GM18909 (cell line): ENCODE measurements at regions not wholly inside any gene's neighbourhood (a gene's known extent, or its start where the extent isn't known, plus 50 kb on each side); places are given as distances from the start of the nearest gene placed in this dataset.

Source experiments
- ATAC-seq: cut with Tn5 transposase; IDR thresholded peaks from one replicate; pipeline ENCODE4 v1.9.1; 2021; ENCODE audit warnings: mild to moderate bottlenecking; ENCODE audit not compliant: unreplicated experiment, poor library complexity

DNA sequence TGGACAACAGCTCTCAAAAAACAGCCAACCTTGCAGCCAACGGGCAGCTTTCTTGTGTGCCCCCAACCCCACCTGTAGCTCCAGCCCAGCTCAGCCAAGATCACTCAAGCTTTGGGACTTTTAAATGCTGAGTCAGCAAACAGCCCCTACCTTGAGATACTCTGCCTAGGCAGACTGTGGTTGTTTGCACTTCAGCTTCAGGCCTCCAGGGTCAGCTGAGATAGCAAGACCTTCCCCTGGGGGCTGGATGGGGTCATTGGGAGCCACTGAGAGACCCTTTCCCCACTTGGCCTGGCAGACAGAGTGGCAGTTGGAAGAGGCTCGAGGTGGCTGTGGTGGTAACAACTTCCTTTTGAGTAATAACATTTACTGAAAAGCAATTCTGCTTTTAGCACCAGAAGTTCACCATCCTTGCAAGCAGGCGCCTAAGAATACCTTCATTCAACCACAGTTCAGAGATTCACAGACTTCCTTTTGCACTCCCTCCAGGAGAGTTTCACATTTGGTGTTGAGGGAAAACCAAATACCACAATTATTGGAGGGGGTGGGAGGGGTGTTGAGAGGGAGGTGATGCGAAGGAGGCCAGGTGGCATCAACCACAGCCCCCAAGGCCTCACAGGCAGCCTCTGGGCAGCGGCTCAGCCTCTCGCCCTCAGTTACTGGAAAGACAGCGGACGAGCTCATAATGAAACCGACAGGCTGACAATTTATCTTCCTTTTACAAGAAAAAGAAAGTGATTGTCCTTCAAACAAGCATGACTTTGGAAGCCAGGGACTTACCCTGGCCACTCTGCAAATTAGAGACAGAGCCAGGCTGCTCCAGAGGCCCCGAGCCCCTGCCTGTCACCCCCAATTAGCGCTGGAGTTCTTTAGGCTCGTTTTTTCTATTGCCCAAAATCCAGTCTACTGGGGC is 148.1 kb downstream of the CEBPB start:
- peak; percentile 74 for ATAC-seq

DNA sequence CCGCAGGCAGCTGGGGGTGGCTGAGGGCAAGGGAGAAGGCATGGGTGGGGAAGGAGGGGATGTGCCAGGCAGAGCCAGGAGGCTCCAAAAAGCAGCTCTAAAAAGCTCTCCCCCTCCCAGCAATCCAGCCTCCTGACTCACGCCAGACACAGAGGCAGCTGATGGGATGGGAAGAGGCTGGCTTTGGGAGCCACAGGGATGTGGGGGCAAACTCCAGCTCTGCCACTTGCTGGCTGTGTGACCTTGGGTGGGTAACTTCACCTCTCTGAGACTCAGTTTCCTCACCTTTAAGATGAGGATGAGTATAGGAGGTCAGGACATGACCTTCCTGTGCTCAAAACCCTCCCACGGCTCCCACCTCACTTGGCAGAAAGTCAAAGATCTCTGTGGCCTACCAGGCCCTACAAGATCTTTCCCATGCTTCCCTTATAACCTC is 148.9 kb downstream of the CEBPB start:
- no peak for ATAC-seq

DNA sequence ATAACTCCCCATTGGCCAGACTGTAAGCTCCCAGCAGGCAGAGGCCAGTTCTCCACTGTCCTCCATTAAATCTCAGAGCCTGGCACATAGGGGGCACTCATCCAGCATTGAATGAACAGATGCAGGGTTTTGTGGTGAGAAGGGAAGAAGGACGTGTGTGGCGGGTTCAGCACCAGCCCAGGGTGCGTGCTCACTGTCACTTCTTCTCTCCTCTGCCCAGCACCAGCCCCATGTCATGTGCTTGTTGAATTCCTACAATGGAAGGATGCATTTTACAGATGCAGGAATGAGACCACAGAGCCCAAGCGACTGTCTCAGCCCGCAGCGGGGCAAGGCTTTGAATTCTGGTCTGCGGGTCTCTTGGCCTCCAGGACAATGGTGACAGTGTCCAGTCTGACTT is 149.9 kb downstream of the CEBPB start:
- no peak for ATAC-seq

DNA sequence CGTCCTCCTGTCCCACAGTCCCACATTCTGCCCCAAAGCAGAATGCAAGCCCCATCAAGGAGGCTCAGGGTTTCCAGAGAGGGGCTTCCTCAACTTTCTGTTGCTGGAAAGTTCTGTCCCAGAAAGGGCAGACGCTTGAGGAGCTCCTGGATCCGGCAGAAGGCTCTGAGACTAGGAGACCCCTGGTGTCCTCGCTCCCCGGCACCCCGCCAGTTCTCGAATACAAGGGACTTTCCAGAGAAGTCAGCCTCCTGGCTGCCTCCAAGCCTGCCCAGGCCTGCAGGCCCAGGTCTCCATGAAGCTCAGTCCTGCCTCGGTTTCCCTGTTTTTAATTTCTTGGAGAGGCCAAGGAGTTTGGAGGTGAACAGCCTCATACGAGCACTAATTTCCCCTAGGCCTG is 150.4 kb downstream of the CEBPB start:
- ATAC-seq = no peak

DNA sequence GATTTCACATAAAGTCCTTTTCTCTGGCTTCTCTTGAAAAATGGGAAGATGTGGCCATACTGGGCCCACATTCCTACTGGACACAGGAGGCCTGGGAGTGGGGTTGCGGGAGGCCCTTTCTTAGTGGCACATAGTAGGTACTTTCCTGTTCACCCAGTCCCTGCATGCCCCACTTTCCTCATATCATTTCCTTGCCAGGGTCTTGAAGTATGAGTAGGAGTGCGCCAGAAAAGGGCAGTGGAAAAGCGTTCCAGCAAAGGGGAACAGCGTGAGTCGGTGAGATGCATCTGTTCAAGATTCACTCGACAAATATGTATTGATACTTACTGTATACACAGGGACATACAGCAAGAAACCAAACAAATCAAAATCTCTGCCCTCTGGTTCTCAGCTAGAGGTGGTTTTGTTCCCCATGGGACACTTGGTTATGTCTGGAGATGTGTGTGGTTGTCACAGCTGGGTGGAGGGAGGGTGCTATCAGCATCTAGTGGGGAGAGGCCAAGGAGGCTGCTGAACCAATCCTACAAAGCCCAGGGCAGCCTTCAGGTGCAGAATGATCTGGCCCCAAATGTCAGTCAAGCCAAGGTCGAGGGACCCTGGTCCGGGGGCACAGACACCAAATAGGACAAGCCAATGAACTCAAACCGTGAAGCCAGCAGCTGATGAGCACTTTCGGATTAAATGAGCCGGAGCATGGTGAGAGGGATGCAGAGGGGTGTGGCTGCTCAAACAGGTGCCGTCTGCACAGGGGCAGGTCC is 151.4 kb downstream of the CEBPB start:
- ATAC-seq = no peak

DNA sequence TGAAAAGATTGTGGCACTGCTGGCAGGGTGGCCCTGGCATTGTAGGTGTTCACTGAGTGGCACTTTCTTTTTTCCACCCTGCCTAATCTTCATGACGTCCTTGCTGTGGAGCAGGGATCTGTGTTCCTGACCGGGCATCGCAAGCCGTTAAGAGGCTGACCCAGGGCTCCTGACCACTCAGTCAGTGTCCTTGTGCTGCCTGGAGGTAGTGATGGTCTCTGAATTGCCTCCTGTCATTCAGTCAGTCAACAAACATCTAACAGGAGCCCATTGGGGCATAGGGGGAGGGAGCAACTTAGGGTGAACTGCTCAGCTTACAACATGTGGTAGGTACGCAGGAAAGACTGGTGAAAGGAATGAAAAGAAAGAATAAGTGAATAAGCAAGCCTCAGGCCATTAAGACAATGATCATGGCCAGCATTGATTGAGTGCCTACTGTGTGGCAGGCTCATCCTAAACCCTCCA is 152.0 kb downstream of the CEBPB start:
- no peak for ATAC-seq

DNA sequence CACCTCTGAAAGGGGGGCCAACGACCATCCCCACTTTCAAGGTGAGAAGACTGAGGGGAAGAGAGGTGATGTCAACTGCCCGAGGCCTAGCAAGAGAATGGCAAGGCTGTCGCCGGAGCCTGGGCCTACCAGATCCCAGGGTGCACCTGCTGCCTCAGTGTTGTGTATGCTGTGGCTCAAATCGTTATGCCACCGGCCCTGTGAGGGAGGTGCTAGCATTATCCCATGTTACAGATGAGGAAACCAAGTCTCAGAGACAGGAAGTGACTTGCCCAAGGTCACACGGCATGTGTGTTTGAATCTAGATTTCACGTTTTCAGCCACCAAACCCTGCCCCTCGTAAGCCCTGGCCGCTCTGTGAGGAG is 152.5 kb downstream of the CEBPB start:
- no peak for ATAC-seq

DNA sequence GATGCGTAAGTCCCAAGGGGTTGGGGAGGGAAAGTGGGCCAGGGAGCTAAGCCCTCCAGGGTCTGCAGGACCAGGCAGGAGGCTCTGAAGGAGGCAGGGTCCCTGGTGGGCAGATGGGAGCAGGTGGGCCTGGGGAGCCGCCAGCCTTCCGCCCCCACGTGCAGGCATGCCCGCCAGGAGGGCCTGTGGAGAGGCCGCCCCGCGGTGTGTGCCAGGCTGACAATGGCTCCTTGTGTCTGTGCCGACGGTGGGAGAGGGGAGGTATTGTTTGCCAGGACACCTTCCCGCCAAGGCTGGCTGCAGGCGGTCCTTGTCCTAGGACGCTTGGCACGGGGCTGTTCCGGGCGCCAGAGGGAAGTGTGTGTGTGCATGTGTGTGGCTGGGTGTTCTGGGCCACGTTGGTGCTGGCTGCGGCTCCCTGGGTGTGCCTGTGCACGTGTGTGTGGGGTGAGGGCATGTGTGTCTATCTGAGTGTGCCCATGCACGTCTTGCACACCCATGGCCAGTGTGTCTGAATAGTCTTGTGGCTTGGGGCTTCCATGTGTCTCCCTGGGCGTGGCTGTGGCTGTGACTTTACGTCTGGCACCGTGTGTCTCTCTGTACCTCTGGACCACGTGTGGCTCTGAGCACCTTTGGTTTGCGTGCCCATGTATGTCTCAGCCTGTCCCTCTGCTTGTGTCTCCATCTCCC is 153.0 kb downstream of the CEBPB start:
- ATAC-seq = no peak

DNA sequence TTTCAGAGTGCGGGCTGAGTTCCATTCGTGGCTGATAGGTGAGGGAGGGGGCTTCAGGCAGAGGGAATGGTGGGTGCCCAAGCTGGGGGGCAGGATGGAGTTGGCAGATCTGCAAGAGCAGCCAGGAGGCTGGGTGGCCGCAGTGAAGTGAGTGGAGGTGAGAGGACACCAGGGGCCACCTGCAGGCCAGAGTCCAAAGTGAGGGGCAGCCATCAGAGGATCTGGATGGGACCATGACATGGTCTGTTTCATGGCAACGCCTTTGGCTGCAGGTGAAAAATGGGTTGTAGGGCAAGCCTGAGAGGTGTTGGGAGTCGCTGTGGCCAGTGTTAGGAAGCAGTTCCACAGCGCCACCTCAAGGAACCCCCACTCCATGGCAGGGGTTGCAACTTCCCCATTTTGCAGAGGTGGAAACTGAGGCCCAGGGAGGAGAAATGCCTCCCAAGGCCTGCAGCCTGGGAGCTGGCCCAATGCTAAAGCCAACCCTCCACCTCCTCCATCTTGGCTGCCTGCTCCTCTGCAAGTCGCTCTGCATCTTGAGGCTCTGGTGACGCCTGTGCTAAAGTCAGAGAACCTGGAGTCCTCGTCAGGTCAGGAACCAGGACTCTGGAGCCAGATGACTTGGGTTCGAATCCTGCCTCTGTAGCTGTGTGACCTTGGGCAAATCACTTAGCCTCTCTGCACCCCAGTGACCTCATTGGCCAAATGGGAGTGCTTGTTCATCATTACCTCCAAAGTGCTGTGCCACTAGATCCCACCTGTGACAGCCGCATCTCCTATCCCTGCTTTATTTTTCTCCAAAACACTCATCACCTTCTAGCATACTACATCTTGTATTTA is 153.8 kb downstream of the CEBPB start:
- no peak for ATAC-seq

DNA sequence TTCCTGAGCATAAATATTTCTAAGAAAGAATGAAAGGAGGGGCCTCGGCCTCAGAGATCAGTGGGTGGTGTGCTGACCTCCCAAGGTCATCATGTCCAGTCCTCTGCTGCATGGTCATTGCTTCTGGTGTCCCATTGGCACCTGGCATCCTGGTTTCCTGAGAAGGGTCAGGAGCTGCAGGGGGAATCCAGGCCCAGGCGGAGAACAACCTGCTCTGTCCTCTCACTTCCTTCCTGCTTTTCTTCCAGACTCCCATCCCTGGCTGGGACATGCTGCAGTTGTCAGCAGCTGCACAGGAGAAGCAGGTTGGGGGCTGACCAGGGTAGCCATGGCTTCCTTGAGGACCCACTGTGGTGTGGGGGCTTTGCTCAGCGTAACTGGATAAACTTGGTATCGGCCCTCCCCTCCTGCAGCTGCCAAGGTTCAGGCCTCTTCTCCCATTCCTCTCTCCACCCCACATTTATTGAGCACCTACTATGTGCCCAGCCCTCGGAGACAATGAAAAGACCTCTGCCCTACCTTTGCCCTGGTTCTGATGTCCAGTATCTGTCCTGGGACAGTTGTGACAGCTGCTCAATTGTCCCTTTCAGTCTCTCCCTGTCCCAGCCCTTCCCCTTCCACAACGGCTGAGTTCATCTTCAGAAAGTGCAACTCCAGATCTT is 155.2 kb downstream of the CEBPB start:
- ATAC-seq = no peak

DNA sequence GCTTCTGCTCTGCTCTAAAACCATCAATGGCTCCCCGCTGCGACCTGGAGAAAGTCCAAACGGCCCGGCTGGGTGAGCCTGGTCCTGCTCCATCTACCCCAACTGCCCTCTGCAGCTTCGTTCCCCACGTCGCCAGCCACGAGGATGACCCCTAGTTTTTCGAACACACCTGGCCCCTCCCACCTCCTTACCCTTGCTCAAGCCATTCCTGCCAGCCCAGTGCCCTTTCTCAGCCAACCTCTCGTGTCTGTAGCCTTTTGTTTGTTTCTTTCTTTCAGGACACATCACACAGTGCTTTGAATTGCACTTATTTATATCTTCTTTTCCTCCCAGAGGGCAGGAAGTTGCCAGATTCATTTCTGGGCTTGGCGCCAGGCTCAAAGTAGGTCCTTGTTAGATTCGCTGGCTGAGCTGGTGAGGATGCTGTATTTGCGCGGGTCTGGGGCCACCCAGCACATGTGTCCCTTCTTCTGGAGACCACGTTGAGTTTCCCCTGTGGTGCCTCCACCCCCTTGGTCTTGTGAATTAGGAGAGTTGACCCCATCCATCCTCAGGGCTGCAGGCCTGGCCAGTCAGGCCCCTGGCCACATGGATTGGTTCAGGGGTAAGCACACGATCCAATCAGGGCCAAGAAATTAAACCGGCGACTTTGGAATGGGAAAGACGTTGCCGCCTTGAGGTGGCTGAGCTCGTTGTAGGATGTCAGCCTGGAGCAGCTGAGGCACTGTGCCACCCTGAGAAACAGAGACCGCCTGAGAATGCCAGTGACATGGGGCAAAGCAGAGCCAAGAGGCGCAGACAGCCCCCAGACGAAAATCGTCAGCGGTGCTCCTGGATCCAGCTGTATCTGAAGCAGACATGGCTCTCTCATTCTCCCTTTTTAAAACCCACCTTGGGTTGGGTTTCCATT is 156.0 kb downstream of the CEBPB start:
- no peak for ATAC-seq

DNA sequence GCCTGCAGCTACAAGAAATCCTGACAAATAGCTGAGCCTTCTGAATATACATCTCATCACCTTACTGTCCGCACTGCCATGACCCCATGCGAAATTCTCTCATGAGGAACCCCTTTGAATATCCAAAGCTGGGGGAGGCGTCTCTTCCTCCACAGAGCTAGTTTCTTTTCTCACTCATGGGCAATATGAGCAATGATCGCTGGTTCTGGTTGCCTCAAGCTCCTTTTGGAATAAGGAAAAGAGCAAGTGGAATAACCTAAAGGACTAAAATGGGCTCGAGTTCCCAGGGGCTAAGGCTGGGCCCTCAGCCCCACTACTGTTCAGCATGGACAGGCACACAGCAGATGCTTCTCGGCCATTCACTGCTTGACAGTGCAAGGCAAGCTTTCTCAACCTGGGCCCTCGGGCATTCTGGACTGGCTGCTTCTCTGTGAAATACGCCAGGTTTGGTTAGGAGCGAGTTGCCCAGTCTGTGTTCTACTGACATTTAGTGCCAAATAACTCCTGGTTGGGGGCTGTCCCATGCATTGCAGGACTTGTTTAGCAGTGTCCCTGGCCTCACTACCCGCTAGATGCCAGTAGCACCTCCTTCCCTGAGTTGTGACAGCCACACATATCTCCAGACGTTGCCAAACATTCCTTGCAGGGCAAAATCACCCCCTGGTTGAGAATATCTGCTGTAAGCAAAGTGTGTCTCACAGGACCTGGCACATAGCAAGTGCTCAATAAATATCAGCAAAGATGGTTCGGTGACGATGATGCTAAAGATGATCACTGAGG is 156.8 kb downstream of the CEBPB start:
- no peak for ATAC-seq

DNA sequence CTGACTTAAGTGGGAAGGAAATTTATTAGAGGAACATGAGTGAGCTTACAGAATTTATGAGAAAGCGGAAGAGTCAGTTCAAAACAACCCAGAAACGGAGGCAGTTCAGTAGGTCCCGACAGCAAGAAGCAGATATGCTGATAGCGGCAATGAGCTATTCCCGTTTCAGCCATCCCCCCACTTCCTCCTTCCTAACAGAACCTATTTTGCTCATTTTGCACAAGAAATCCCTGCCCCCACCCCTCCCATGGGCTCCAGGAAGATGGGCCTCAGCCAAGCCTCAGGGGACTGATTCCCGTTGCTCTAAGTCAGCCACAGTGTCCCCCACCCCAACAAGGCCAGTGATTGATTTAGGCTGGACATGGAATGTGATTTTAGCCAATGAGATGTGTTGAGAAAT is 157.5 kb downstream of the CEBPB start:
- no peak for ATAC-seq

DNA sequence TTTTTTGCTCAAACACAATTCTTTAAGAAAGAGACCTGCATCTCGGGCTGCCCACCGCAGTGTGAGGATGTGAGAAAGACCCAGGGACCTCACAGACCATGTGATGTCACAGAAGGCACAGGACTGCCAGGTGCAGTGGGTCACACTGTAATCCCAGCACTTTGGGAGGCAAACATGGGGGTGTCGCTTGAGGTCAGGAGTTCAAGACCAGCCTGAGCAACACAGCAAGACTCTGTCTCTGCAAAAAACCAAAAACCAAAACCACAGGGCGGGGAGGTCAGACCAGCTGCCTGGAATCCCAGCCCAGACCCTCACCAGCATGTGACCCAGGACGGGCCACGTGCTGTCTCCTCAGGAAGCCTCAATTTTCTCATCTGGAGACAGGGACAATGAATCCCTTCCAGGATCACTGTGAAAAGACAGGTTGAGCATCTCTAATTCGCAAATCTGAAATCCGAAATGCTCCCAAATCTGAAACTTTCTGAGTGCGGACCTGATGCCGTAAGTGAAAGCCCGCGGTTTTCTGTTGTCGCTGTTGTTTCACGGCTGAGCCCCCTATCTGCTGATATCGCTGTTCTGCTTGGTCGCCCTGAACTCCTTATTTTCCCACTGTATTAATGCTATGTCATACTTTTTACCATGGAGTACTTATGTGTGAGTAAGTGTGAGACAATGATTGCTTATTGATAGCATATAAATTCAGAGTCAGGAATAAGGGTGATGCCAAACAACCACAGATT is 159.5 kb upstream of the PTPN1 start:
- ATAC-seq = no peak

DNA sequence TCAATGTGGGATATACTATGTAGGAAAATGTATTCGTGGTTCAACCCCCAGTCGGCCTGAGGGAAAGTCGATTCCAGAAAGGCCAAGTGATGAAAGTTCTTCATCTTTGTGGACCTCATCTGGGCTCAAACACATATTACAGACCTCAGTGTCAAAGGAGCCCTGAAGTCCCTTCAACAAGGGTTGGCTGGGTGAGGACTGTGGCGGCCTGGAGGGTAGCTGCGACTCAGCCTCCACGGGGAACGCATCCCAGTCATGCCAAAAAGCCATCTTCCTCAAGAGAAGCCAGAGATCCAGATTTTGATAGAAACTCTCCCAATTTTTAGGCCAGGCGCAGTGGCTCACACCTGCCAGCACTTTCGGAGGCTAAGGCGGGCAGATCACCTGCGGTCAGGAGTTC is 158.6 kb upstream of the PTPN1 start:
- no peak for ATAC-seq

DNA sequence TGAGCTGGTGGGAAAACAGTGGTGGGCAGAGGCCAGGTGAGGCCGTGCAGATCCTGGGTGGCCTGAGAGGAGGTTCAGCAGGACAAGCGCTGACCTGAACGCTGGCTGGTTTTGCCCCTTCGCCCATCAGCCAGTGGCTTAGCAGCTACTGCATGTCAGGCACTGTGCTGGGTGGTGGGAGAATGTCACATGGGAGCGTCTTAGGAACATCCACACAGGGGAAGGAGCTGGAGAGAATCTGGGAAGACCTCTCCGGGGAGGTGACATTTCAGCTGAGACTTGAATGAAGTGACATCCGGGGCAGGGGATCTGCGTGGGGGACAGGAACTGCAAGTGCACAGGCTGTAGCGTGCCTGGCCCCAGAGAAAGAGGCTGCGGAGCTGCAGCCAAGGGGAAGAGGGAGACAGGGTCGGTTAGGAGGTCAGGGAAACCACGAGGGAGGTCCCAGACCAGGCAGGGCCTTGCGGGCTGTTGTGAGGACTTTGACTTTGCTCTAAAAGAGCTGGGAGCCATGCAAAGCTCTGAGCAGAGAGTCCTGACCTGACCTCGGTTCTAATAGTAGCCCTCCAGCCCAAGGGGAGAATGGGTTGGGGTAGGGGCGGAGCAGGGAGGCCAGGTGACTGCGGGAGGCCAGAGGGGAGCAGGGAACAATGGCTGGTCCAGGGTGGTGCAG is 156.8 kb upstream of the PTPN1 start:
- no peak for ATAC-seq
